Endothelial cell of umbilical vein (primary cell): ENCODE measurements at regions not wholly inside any gene's neighbourhood (a gene's known extent, or its start where the extent isn't known, plus 50 kb on each side); places are given as distances from the start of the nearest gene placed in this dataset.
A peak's percentile ranks its signal among the peaks of the same experiment; 100 is the strongest.

Experiments used
- BruUV-seq: library from RNA; stranded (reverse); fragments of 400-500 nt; replicated peaks from 2 replicates; lab custom pipeline; 2021; lab: Mats Ljungman, UMichigan
- CTCF ChIA-PET: fragments of 300-600, 350-600 bp; sonication (Branson Sonifier 250); formaldehyde crosslinking; loops from one replicate; lab custom pipeline; 2021; ENCODE audit warnings: antibody characterized with exemption, inconsistent platforms; lab: Charles Lee
- POLR2A ChIA-PET: fragments of 300-600, 350-600 bp; sonication (Branson Sonifier 250); formaldehyde crosslinking; loops from one replicate; lab custom pipeline; 2021; ENCODE audit warnings: antibody characterized with exemption, inconsistent platforms; lab: Charles Lee
- DNase-seq: peaks from one replicate; pipeline ENCODE4 v3.0.0-alpha.2; 2011; ENCODE audit warnings: low read depth, low spot score
- FAIRE-seq: peaks from 2 replicates; lab custom pipeline; 2011; peaks lifted over from hg19 to GRCh38; lab: Jason Lieb, UNC
- H2AFZ ChIP-seq: 2 replicates; pipeline ENCODE4 v1.6.0; 2012; ENCODE audit warnings: low read depth, low read length, control low read depth, inconsistent platforms
- H3K27ac ChIP-seq: 2 replicates; pipeline ENCODE4 v1.5.1; 2011; ENCODE audit warnings: low read depth, mild to moderate bottlenecking, control low read depth, low read length, moderate library complexity; ENCODE audit not compliant: insufficient read depth
- H3K27me3 ChIP-seq, 2 experiments: 2 replicates each; pipeline versions ENCODE4 v1.6.0 to v1.6.1; 2011; ENCODE audit warnings: low read length in 2 of 2, mixed read lengths in 1 of 2; ENCODE audit not compliant: control insufficient read depth in 2 of 2, insufficient read depth in 2 of 2
- H3K36me3 ChIP-seq, 2 experiments: 2 replicates in 1 of 2; 3 replicates in 1 of 2; pipeline ENCODE4 v1.5.1; 2011; ENCODE audit warnings: low read length in 2 of 2, mild to moderate bottlenecking in 1 of 2, moderate library complexity in 1 of 2; ENCODE audit not compliant: control insufficient read depth in 2 of 2, insufficient read depth in 2 of 2; ENCODE audit errors: extremely low read depth in 1 of 2
- H3K4me1 ChIP-seq: 3 replicates; pipeline ENCODE4 v1.5.1; 2011; ENCODE audit warnings: mild to moderate bottlenecking, low read length; ENCODE audit not compliant: control insufficient read depth, insufficient read depth; ENCODE audit errors: extremely low read depth
- H3K4me2 ChIP-seq: 2 replicates; pipeline ENCODE4 v1.6.1; 2011; ENCODE audit warnings: low read length, control low read depth, mixed read lengths; ENCODE audit not compliant: insufficient read depth
- H3K4me3 ChIP-seq, 3 experiments: fragments of 200-600 bp in 1 of 3; sonication (generic), shearing (Covaris generic) in 1 of 3; replicated peaks in 1 of 3; 2 replicates each; pipeline ENCODE4 v1.5.1; 2011 to 2016; ENCODE audit warnings: control low read depth in 3 of 3, low read length in 3 of 3, mild to moderate bottlenecking in 2 of 3, inconsistent platforms in 1 of 3, low read depth in 1 of 3, moderate library complexity in 1 of 3; ENCODE audit not compliant: insufficient read depth in 1 of 3
- H3K79me2 ChIP-seq: 2 replicates; pipeline ENCODE4 v1.6.0; 2012; ENCODE audit warnings: low read length, inconsistent platforms; ENCODE audit not compliant: control insufficient read depth, insufficient read depth
- H3K9ac ChIP-seq: replicated peaks from 2 replicates; pipeline ENCODE3; 2011; ENCODE audit warnings: low read length, control low read depth; ENCODE audit not compliant: insufficient read depth; ENCODE audit errors: extremely low read depth
- H3K9me1 ChIP-seq: replicated peaks from 3 replicates; pipeline ENCODE4 v1.6.0; 2011; ENCODE audit warnings: mild to moderate bottlenecking, low read length; ENCODE audit not compliant: control insufficient read depth, insufficient read depth; ENCODE audit errors: extremely low read depth
- H3K9me3 ChIP-seq: replicated peaks from 2 replicates; pipeline ENCODE4 v1.5.1; 2012; ENCODE audit warnings: low read length, inconsistent platforms; ENCODE audit not compliant: control insufficient read depth, insufficient read depth
- H4K20me1 ChIP-seq: replicated peaks from 2 replicates; pipeline ENCODE3; 2011; ENCODE audit warnings: mild to moderate bottlenecking, low read length; ENCODE audit not compliant: control insufficient read depth, insufficient read depth; ENCODE audit errors: extremely low read depth
- CTCF ChIP-seq, 2 donors: IDR thresholded peaks; 1 replicate in 1 of 2; 2 replicates in 1 of 2; pipeline ENCODE4 v1.5.1; 2011; ENCODE audit warnings: low read length in 2 of 2, mild to moderate bottlenecking in 2 of 2, moderate library complexity in 2 of 2, control low read depth in 1 of 2, inconsistent platforms in 1 of 2, low read depth in 1 of 2; ENCODE audit not compliant: insufficient read depth in 1 of 2; ENCODE audit errors: extremely low read depth in 1 of 2
- FOS ChIP-seq: IDR thresholded peaks from 2 replicates; pipeline ENCODE4 v1.6.1; 2011; ENCODE audit warnings: mild to moderate bottlenecking, low read length, moderate library complexity, borderline replicate concordance; ENCODE audit not compliant: insufficient read depth
- GATA2 ChIP-seq: IDR thresholded peaks from 2 replicates; pipeline ENCODE4 v1.7.0; 2011; ENCODE audit warnings: low read depth, mild to moderate bottlenecking, moderate library complexity, mixed read lengths, low read length; ENCODE audit not compliant: insufficient read length, insufficient read depth
- MYC ChIP-seq: IDR thresholded peaks from one replicate; pipeline ENCODE4 v1.6.1; 2011; ENCODE audit warnings: mild to moderate bottlenecking, low read depth, low read length
- dilution Hi-C: fragments of 300-500 bp; cut with MboI; formaldehyde crosslinking; loops from one replicate; pipeline ENCODE4 v1.15.0; 2019; ENCODE audit warnings: low sequenced_read_pairs; ENCODE audit not compliant: extremely low pct_ligation_motif_present
- intact Hi-C: fragments of 100-400 bp; cut with micrococcal nuclease; formaldehyde crosslinking; loops from one replicate; pipeline ENCODE4 v1.10.0; 2022

- no peaks in the 10 kb centered on the region for H3K9me3 ChIP-seq
- peak overlapping the region; percentile 55 for H3K27ac ChIP-seq
- BruUV-seq = no TSS peak
- ChIA-PET CTCF (no interaction called here), POLR2A (no interaction called here)
- peaks cover 20% of the 10 kb centered on the region for H3K4me1 ChIP-seq
- peak overlapping the region; percentile 34 for H3K9ac ChIP-seq
- H3K36me3 ChIP-seq = no peaks in the 10 kb centered on the region
- no peak for FAIRE-seq
- no peaks in the 10 kb centered on the region for H3K27me3 ChIP-seq
- H3K4me3 ChIP-seq = no peak overlapping the region
- H3K4me2 ChIP-seq = peak overlapping the region; percentile 62
- TF ChIP-seq GATA2 = peak; percentile 90
- peak in 1 of 2 donors; percentile 8 for TF ChIP-seq CTCF (IDR thresholded peaks at IDR 0.05; ENCODE audit: extremely low read depth in 1 of 2, insufficient read depth in 1 of 2, low read depth in 1 of 2, low read length in 2 of 2)
- no peak for TF ChIP-seq MYC
- no peak for TF ChIP-seq FOS
- intact Hi-C loops = no loop called here
- no peak overlapping the region for H2AFZ ChIP-seq
- DNase-seq = peak; percentile 85
- H3K79me2 ChIP-seq = no peaks in the 10 kb centered on the region
- dilution Hi-C loops = no loop called here
- no peaks in the 10 kb centered on the region for H4K20me1 ChIP-seq
- H3K9me1 ChIP-seq = no peaks in the 10 kb centered on the region
These were observed 1074.2 kb upstream of the NOVA1 start for GRCh38 chr14:27672047-27672446.
